Stimulated activated CD8-positive, alpha-beta memory T cell treated with anti-CD3 and anti-CD28 coated beads, Interleukin-7, amount 100 ng/mL, for 24 hours (primary cell): ENCODE measurements at regions not wholly inside any gene's neighbourhood (a gene's known extent, or its start where the extent isn't known, plus 50 kb on each side); places are given as distances from the start of the nearest gene placed in this dataset.

Experiments
- DNase-seq: peaks from one replicate; pipeline ENCODE4 v3.0.0-alpha.2; 2020; ENCODE audit warnings: low read depth

GRCh38 chr4:180567080-180567479 lies 1676.1 kb upstream of the TENM3 start:
- no peak for DNase-seq

- DNase-seq = no peak
Observed at GRCh38 chr4:180571516-180572055, 1671.6 kb upstream of the TENM3 start.

GRCh38 chr4:180578175-180578574 lies 1665.0 kb upstream of the TENM3 start:
- DNase-seq = no peak

GRCh38 chr4:180581061-180581460 lies 1662.1 kb upstream of the TENM3 start:
- DNase-seq = no peak

GRCh38 chr4:180587379-180587778 lies 1655.8 kb upstream of the TENM3 start:
- DNase-seq = no peak

GRCh38 chr4:180589575-180589974 lies 1653.6 kb upstream of the TENM3 start:
- no peak for DNase-seq

GRCh38 chr4:180596888-180597483 lies 1646.2 kb upstream of the TENM3 start:
- no peak for DNase-seq

GRCh38 chr4:180598281-180598680 lies 1644.9 kb upstream of the TENM3 start:
- DNase-seq = no peak

GRCh38 chr4:180603791-180604190 lies 1639.4 kb upstream of the TENM3 start:
- DNase-seq = no peak

GRCh38 chr4:180610324-180610723 lies 1632.9 kb upstream of the TENM3 start:
- no peak for DNase-seq

GRCh38 chr4:180615746-180616145 lies 1627.5 kb upstream of the TENM3 start:
- no peak for DNase-seq

GRCh38 chr4:180617196-180617595 lies 1626.0 kb upstream of the TENM3 start:
- no peak for DNase-seq

GRCh38 chr4:180618396-180618795 lies 1624.8 kb upstream of the TENM3 start:
- no peak for DNase-seq

GRCh38 chr4:180619440-180619839 lies 1623.8 kb upstream of the TENM3 start:
- DNase-seq = no peak

- DNase-seq = no peak
Observed at GRCh38 chr4:180622254-180622653, 1620.9 kb upstream of the TENM3 start.

- DNase-seq = no peak
Observed at GRCh38 chr4:180625653-180626052, 1617.5 kb upstream of the TENM3 start.

GRCh38 chr4:180630012-180630665 lies 1613.1 kb upstream of the TENM3 start:
- DNase-seq = no peak

GRCh38 chr4:180634306-180634705 lies 1608.9 kb upstream of the TENM3 start:
- DNase-seq = no peak

- no peak for DNase-seq
Observed at GRCh38 chr4:180635281-180635680, 1607.9 kb upstream of the TENM3 start.

GRCh38 chr4:180636696-180637404 lies 1606.4 kb upstream of the TENM3 start:
- no peak for DNase-seq

GRCh38 chr4:180637616-180638015 lies 1605.6 kb upstream of the TENM3 start:
- no peak for DNase-seq

- no peak for DNase-seq
Observed at GRCh38 chr4:180640193-180640592, 1603.0 kb upstream of the TENM3 start.

- DNase-seq = no peak
Observed at GRCh38 chr4:180641495-180641894, 1601.7 kb upstream of the TENM3 start.
